Panc1 (cell line): ENCODE measurements at regions not wholly inside any gene's neighbourhood (a gene's known extent, or its start where the extent isn't known, plus 50 kb on each side); places are given as distances from the start of the nearest gene placed in this dataset.

Experiments
- ATAC-seq: fragments of 200-7000 bp; cut with Tn5 transposase; 2 replicates; pipeline ENCODE4 v1.9.1; 2020; ENCODE audit warnings: mild to moderate bottlenecking, moderate library complexity
- BruUV-seq: library from RNA; stranded (reverse); fragments of 400-500 nt; replicated peaks from 2 replicates; lab custom pipeline; 2021; lab: Mats Ljungman, UMichigan
- CTCF ChIA-PET: fragments of 300-600 bp; sonication (Branson Sonifier 250); formaldehyde crosslinking; loops from one replicate; lab custom pipeline; 2022; ENCODE audit warnings: antibody characterized with exemption; lab: Charles Lee
- POLR2A ChIA-PET: fragments of 300-600 bp; sonication (Branson Sonifier 250); formaldehyde crosslinking; loops from one replicate; lab custom pipeline; 2022; ENCODE audit warnings: antibody characterized with exemption; lab: Charles Lee
- DNase-seq: peaks from one replicate; pipeline ENCODE4 v3.0.0-alpha.2; 2010; ENCODE audit warnings: low read depth, low spot score
- H3K27ac ChIP-seq: 2 replicates; pipeline ENCODE4 v1.5.1; 2011; ENCODE audit warnings: mild to moderate bottlenecking, low read length, inconsistent platforms
- H3K27me3 ChIP-seq: fragments of 200-500 bp; sonication (Bioruptor generic); 2 replicates; pipeline ENCODE4 v1.6.0; 2014; ENCODE audit warnings: low read length, inconsistent platforms; ENCODE audit not compliant: control insufficient read depth, insufficient read depth
- H3K36me3 ChIP-seq: fragments of 200-500 bp; sonication (Bioruptor generic); 2 replicates; pipeline ENCODE4 v1.5.1; 2014; ENCODE audit warnings: inconsistent platforms, mild to moderate bottlenecking, low read length, moderate library complexity; ENCODE audit not compliant: control insufficient read depth, insufficient read depth
- H3K4me1 ChIP-seq: 2 replicates; pipeline ENCODE4 v1.5.1; 2011; ENCODE audit warnings: inconsistent platforms, mild to moderate bottlenecking, low read length, moderate library complexity; ENCODE audit not compliant: control insufficient read depth, insufficient read depth
- H3K4me3 ChIP-seq, 2 experiments: 2 replicates each; pipeline ENCODE4 v1.5.1; 2011 to 2012; ENCODE audit warnings: low read depth in 2 of 2, low read length in 2 of 2, mild to moderate bottlenecking in 2 of 2, inconsistent platforms in 1 of 2, moderate library complexity in 1 of 2
- H3K9me3 ChIP-seq: fragments of 200-500 bp; sonication (Bioruptor generic); 2 replicates; pipeline ENCODE4 v1.5.1; 2014; ENCODE audit warnings: low read depth, mild to moderate bottlenecking, inconsistent platforms, low read length, moderate library complexity; ENCODE audit not compliant: control insufficient read depth, insufficient read depth
- POLR2AphosphoS5 ChIP-seq: IDR thresholded peaks from 2 replicates; pipeline ENCODE4 v1.6.1; 2012; ENCODE audit warnings: mild to moderate bottlenecking, low read depth, low read length, moderate library complexity
- SIN3A ChIP-seq: IDR thresholded peaks from 2 replicates; pipeline ENCODE4 v1.6.1; 2012; ENCODE audit warnings: low read depth, mild to moderate bottlenecking, low read length, moderate library complexity, borderline replicate concordance; ENCODE audit not compliant: insufficient read depth
- TCF7L2 ChIP-seq: IDR thresholded peaks from 2 replicates; pipeline ENCODE4 v1.6.1; 2011; ENCODE audit warnings: mild to moderate bottlenecking, low read depth, low read length, inconsistent platforms
- in situ Hi-C: cut with HindIII; loops from 2 replicates; pipeline ENCODE4 v1.10.0; 2016; ENCODE audit warnings: low sequenced_read_pairs, low pct_unique_long_range_greater_than_20kb
- intact Hi-C: fragments of 100-400 bp; cut with micrococcal nuclease; formaldehyde crosslinking; loops from one replicate; pipeline ENCODE4 v1.10.0; 2022; ENCODE audit not compliant: unreplicated experiment
- TF ChIP-seq, protein P1 (sequence below): fragments of 450-650 bp; IDR thresholded peaks from 2 replicates; pipeline ENCODE4 v1.5.1; 2017; ENCODE audit warnings: mild to moderate bottlenecking
- TF ChIP-seq, protein P2 (sequence below), 2 experiments: IDR thresholded peaks; 2 replicates each; pipeline ENCODE4 v1.6.1; 2011 to 2012; ENCODE audit warnings: low read depth in 2 of 2, control low read depth in 1 of 2, low read length in 1 of 2, mild to moderate bottlenecking in 1 of 2, moderate library complexity in 1 of 2; ENCODE audit not compliant: insufficient read depth in 1 of 2

DNA sequence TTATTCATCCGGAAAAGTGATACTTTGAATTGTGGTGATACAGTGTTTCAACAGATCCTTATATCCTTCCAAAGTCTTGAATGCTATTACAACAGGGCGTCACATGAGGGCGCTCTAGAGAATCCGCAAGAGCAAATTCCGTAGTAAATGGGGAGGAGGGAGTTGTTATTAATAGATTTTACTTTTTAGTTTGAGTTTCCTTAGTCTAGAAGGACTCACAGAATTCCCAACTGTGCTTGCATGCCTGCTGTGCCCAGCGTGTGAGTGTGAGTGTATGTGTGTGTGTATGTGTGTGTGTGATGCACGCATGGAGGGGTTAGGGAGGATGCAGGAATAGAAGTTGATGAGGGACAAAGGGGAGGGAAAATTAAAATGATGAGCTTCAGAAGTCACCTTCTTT is 375.3 kb downstream of the C12orf75 start:
- Histone ChIP-seq H3K27me3 (no peaks in the 10 kb centered on the region), H3K27ac (no peak overlapping the region), H3K4me3 (no peak overlapping the region), H3K36me3 (no peaks in the 10 kb centered on the region), H3K4me1 (no peaks in the 10 kb centered on the region), H3K9me3 (no peaks in the 10 kb centered on the region)
- in situ Hi-C loops = no loop called here
- DNase-seq (peak; percentile 12), ATAC-seq (no peak)
- intact Hi-C loops = loop anchor here (10.0 kb wide), 1 partner anchor 429 kb away; the partner anchor contains the start of gene NUAK1
- POLR2A ChIA-PET = no interaction called here
- CTCF ChIA-PET = interaction anchor here (0.6 to 0.9 kb wide), 2 partner anchors 9 to 431 kb away, joined by 3 to 5 read pairs; no protein-coding TSS in a partner anchor
- BruUV-seq = no TSS peak
- no peak for TF ChIP-seq SIN3A
- TF ChIP-seq TCF7L2 = no peak
- TF ChIP-seq, protein P1, sequence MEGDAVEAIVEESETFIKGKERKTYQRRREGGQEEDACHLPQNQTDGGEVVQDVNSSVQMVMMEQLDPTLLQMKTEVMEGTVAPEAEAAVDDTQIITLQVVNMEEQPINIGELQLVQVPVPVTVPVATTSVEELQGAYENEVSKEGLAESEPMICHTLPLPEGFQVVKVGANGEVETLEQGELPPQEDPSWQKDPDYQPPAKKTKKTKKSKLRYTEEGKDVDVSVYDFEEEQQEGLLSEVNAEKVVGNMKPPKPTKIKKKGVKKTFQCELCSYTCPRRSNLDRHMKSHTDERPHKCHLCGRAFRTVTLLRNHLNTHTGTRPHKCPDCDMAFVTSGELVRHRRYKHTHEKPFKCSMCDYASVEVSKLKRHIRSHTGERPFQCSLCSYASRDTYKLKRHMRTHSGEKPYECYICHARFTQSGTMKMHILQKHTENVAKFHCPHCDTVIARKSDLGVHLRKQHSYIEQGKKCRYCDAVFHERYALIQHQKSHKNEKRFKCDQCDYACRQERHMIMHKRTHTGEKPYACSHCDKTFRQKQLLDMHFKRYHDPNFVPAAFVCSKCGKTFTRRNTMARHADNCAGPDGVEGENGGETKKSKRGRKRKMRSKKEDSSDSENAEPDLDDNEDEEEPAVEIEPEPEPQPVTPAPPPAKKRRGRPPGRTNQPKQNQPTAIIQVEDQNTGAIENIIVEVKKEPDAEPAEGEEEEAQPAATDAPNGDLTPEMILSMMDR = peak; percentile 87
- TF ChIP-seq, protein P2, sequence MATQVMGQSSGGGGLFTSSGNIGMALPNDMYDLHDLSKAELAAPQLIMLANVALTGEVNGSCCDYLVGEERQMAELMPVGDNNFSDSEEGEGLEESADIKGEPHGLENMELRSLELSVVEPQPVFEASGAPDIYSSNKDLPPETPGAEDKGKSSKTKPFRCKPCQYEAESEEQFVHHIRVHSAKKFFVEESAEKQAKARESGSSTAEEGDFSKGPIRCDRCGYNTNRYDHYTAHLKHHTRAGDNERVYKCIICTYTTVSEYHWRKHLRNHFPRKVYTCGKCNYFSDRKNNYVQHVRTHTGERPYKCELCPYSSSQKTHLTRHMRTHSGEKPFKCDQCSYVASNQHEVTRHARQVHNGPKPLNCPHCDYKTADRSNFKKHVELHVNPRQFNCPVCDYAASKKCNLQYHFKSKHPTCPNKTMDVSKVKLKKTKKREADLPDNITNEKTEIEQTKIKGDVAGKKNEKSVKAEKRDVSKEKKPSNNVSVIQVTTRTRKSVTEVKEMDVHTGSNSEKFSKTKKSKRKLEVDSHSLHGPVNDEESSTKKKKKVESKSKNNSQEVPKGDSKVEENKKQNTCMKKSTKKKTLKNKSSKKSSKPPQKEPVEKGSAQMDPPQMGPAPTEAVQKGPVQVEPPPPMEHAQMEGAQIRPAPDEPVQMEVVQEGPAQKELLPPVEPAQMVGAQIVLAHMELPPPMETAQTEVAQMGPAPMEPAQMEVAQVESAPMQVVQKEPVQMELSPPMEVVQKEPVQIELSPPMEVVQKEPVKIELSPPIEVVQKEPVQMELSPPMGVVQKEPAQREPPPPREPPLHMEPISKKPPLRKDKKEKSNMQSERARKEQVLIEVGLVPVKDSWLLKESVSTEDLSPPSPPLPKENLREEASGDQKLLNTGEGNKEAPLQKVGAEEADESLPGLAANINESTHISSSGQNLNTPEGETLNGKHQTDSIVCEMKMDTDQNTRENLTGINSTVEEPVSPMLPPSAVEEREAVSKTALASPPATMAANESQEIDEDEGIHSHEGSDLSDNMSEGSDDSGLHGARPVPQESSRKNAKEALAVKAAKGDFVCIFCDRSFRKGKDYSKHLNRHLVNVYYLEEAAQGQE (IDR thresholded peaks at IDR 0.05; ENCODE audit: insufficient read depth in 1 of 2, low read depth in 2 of 2, low read length in 1 of 2) = no peak
- no peak for TF ChIP-seq POLR2AphosphoS5

DNA sequence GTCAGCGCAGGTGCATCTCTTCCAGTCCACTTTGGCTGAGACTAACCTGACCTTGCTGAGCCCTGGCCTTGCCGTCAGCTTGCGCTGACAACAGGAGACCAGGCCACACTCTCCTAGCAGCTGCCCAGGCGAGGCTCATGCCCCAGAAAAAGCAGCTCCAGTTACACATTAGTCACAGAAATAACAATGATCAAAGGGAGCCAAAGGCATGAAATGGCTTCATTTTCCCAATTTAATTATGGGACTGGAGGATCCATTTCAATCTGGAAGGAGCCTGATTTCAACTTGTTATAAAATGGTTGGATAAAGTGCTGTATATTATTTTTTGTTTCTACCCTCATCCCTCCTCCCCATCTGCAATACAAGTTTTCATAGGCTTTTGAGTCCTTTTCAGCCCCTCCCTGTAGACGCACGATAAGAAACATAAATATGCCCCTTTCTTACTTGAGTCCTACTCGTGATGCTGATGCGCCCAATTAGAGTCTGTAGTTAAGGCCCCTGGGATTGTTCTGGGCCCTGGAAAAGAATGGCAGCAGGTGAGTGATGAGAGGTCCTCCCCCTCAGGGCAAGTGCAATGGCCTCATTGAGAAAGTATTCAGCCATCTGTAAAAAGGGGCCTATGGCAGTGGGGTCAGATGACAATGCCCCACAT is 376.0 kb downstream of the C12orf75 start:
- Histone ChIP-seq H3K9me3 (no peaks in the 10 kb centered on the region), H3K4me3 (no peak overlapping the region), H3K36me3 (no peaks in the 10 kb centered on the region), H3K27ac (no peak overlapping the region), H3K4me1 (no peaks in the 10 kb centered on the region), H3K27me3 (no peaks in the 10 kb centered on the region)
- no TSS peak for BruUV-seq
- in situ Hi-C loops = no loop called here
- TF ChIP-seq, protein P2 (IDR thresholded peaks at IDR 0.05; ENCODE audit: insufficient read depth in 1 of 2, low read depth in 2 of 2, low read length in 1 of 2) = no peak
- TF ChIP-seq TCF7L2 = no peak
- TF ChIP-seq SIN3A = no peak
- TF ChIP-seq, protein P1 = no peak
- TF ChIP-seq POLR2AphosphoS5 = no peak
- ChIA-PET CTCF (interaction anchor here (0.6 to 0.9 kb wide), 2 partner anchors 10 to 430 kb away, joined by 3 to 5 read pairs; no protein-coding TSS in a partner anchor), POLR2A (no interaction called here)
- ATAC-seq (no peak; the same call in 1 of the 2 replicates), DNase-seq (no peak)
- intact Hi-C loops = loop anchor here (10.0 kb wide), 1 partner anchor 428 kb away; the partner anchor contains the start of gene NUAK1
